ENCODE measurements at regions not wholly inside any gene's neighbourhood (a gene's known extent, or its start where the extent isn't known, plus 50 kb on each side); places are given as distances from the start of the nearest gene placed in this dataset.
A peak's percentile ranks its signal among the peaks of the same experiment; 100 is the strongest.
"Not testable (repeated sequence)": the region's sequence is repeated elsewhere in the genome, so short reads cannot be mapped to it uniquely, and the experiment has no call there.

DNA sequence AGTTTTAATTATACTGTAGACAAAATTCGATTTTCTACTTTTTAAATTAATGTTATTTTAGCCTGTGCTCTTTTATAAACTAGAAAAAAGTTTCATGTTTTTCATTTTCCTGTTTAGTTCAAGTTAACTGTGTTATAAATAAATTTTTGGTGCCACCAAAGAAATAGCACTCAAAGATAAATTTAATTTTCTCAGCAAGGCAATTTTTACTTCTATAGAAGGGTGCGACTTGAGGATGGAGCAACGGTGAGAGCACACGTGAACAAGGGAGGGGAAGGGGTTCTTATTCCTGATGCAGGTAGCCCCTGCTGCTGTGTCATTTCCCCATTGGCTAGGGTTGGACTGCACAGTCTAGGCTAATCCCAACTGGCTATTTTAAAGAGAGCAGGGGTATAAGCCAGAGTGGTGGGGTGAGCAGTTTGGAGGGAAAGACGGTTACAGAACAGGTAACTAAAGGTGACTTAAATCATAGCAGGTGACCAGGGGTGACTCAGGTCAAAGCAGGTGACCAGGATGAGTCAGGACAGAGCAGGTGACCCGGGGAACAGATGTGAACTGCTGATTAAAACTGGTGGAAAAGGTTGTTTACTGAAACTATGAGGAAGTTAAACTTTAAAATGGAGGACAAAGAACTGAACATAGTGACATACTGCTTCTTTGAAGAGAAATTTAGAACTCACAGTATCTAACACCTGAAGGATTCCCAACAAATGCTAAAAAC is 104.6 kb upstream of the GPBP1 start:
- DNase-seq = no peak

DNA sequence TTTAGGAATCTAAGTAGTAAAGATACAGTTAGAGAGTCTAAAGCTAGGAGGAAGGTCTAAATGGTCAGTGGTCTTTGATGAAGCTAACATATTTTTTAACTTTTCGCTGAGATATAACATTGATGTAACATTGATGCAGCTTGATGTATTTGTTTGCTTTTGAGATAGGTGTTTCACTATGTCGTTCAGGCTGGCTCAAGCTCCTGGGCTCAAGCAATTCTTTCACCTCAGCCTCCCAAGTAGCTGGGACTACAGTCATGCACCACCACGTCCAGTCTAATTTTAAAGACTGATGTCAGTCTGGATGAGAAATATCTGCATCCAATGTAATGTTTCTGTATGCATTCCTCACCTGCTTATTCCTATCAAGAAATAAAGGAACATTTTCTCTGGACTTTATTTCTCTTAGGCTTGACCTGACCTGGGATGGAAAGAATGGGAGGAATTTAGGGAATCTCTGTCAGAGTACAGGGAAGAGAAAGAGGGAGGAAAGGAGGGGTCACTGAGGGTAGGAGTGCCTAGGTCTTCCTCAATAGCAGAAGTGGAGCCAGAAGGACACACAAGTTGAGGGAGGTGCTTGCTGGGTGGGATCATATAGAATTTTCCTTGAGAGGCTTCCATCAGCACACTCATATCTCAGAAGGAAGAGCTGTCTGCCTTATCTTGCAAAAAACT is 101.5 kb upstream of the GPBP1 start:
- no peak for DNase-seq

DNA sequence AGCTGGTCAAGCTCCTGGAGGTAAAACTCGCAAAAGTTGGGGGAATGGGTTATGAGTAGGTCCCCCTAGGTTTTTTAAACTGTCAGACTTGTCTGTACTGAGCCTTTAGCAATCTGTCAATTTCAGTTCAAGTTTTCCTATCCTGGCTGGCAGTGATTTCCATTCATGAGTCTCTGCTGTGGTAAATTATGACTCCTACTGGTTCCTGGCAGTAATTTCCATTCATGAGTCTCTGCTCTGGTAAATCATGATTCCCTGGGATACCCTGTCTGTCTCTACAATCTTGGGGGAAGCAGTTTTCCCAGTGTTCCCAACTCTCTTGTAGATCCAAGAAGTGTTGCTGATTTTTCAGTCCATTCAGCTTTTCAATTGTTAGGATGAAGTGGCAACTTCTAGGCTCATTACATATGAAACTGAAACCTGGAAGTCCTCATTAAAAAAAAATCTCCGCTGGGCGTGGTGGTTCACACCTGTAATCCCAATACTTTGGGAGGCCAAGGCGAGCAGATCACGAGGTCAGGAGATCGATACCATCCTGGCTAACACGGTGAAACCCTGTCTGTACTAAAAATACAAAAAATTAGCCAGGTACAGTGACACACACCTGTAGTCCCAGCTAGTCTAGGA is 91.3 kb upstream of the GPBP1 start:
- DNase-seq = no peak

DNA sequence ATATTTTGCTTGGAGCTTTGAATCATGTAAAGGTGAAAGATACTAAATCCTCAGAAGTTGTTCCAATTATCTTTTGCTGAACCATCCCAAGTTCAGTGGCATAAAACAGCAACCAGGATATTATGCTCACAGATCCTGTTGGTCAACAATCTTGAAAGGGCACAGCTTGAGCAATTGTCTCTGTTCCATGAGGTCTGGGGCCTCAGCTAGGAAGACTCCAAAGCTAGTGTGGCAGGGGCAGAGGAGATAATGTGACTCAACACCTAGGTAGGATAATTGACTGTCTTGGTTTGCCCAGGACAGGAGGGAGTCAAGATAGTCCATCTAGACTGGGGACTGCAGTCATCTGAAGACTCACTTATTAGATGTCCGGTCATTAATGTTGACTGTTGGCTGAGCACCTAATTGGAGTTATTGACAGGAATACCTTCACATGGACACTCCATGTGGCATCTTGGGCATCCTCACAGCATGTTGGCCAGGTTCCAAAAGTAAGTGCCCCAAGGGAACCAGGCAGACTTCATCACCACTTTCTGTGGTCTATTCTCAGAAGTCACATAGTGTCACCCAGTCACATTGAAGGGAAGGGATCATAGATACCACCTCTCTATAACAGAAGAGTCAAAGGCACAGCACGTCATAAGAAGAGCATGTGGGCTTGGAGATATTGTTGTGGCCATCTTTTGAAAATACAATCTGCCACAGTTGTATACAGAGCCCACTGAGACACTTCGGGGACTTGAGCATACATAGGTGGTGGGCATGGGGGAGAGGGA is 88.4 kb upstream of the GPBP1 start:
- DNase-seq = no peak

DNA sequence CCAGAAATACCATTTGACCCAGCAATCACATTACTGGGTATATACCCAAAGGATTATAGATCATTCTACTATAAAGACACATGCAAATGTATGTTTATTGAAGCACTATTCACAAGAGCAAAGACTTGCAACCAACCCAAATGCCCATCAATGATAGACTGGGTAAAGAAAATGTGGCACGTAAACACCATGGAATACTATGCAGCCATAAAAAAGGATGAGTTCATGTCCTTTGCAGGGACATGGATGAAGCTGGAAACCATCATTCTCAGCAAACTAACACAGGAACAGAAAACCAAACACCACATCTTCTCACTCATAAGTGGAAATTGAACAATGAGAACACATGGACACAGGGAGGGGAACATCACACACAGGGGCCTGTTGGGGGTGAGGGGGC is 85.9 kb upstream of the GPBP1 start:
- not testable (repeated sequence) for DNase-seq

DNA sequence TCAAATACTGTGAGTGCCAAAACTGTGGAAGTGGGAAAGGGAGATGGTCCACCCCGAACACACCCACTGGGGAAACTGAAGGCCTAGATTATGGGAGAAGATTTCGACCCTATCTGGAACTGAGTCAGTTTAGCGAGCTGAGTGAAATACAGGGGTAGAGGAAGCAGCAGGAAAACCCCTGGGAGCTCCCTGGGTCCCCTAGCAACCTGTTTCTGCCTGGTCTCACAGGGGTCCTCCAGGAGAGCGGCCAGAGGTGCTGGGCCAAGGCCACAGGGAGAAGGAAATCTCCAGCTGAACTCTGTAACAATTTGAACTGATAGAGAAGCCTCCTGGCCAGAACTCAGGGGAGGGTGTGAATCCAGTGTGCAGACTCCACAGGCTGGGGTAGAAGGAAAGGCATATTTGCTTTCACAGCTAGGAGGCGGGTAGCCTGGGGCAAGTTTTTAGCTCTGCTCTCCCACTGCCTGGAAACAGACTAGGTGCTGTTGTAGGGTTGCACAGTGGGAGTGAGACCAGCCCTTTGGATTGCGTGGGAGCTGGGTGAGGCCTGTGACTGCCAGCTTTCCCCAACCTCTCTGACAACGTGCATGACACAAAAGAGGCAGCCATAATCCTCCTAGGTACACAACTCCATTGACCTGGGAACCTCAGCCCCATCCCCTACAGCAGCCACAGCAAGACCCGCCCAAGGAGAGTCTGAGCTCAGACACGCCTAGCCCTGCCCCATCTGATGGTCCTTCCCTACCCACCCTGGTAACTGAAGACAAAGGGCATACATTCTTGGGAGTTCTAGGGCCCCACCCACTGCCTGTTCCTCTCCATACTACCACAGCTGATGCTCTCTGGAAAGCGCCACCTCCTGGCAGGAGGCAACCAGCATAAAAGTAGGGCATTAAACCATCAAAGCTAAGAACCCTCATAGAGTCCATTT is 78.8 kb upstream of the GPBP1 start:
- no peak for DNase-seq

DNA sequence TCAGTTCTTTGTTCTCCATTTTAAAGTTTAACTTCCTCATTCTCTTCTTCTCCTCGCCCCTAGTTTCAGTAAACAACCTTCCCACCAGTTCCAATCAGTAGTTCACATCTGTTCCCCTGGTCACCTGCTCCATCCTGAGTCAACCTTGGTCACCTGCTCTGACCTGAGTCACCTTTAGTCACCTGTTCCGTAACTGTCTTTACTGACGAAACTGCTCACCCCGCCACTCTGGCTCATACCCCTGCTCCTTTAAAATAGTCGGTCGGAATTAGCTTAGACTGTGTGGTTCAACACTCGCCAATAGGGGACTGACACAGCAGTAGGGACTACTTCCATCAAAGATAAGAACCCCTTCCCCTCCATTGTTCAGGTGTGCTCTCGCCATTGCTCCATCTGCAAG is 76.3 kb upstream of the GPBP1 start:
- no peak for DNase-seq

DNA sequence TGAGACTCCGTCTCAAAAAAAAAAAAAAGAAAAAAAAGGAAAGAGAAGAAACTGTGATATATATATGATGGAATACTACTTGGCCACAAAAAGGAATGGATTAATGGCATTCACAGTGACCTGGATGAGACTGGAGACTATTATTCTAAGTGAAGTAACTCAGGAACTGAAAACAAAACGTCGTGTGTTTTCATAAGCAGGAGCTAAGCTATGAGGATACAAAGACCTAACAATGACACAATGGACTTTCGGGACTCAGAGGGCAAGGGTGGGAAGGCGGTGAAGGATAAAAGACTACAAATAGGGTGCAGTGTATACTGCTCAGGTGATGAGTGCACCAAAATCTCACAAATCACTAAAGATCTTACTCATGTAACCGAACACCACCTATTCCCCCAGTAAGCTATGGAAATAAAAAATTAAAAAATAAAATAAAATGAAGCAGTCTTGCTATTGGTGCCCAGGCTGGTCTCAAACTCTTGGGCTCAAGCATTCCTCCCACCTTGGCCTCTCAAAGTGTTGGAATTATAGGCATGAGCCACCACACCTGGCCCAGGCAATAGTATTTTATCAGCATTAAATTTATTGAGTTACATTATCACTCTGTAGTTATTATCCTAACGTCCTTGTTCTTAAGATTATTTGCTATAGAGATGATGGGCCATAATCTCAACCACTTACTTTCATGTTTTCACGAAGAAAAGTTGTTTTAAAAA is 71.5 kb upstream of the GPBP1 start:
- no peak for DNase-seq

DNA sequence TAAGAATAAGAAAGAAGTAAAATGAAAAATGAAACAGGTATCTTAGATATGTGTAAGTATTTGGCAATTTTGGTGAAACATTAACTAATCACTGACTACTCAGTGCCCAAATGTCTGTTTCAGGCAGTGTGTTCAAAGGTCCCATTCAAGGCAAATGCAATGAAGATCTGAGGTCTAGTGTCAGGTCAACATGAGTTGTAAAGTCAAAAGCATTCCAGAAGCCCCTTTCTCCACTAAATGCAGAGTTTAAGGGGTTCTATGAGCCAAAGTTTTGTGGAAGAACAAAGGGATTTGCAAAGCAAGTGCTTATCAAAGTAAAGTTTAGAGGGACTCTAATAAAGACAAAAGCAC is 71.0 kb upstream of the GPBP1 start:
- no peak for DNase-seq

DNA sequence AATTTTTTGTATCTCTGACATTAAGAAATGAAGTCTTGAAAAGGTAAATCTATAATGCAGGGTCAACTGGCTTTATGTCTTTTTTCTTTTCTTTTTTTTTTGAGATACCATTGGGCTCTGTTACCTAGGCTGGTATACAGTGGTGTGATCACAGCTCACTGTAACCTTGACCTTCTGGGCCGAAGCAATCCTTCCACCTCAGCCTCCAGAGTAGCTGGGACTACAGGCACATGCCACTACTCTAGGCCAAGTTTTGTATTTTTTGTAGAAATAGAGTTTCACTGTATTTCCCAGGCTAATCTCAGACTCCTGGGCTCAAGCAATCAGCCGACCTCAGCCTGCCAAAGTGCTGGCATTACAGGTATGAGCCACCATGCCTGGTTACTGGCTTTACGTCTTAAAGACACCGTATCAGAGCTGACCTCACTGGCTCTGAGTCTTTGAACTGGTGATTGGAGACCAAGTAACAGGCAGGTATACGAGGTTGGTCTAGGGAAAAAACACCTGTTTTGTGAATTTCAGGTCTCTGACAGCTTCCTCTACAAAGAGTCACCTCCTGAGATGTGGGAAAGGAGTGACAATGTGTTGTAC is 70.4 kb upstream of the GPBP1 start:
- no peak for DNase-seq

DNA sequence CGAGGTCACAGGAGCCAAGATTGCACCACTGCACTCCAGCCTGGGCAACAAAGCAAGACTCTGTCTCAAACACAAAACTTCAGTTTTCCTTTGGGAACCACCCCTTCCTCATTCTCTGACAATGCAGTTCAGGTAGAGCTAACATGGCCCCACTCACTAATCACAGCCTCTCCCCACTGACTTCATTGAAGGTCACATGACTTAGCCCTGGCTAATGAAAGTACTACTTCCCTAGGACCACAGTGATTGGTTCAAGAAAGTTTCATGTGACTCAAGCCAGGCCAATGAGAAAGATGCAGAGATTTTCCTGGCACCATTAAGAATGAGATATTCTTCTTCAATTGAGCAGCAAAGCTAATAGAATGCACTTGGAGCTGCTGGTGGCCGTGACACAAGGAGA is 67.2 kb upstream of the GPBP1 start:
- DNase-seq = no peak

DNA sequence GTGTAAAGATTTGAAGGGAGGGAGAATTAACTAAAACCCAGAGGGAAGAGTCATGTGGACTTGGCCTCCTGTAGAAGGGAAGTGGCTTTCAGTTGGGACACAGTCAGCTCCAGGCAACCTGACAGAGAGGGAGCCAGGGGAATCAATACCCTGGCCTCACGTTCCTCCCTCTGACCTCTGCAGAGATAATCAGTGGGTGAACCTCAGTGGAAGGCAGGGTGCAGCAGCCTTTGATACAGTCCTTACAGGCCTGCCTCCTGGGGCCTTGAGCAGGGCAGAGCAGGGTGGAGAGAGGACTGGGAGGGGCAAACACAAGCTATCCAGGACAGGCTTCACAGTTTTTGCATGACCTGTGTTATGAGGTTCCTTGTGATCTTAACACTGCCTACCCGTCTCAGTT is 61.9 kb upstream of the GPBP1 start:
- DNase-seq = no peak

DNA sequence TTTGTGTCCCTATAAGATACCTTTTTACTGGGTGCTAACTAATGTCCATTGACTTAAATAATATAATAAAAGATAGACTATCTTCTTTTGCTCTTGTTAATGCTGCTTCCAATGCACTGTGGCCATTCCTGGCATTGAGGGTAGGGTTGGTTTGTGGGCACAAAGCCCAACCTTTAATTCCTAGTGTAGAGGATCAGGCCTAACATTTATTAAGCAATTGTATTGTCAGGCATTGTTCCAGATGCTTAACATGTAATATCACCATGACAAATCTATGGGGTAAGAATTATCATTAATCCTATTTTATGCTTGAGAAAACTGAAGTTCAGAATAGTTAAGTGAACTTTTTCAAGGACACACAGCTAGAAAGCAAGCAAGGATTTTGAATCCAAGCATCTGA is 60.4 kb upstream of the GPBP1 start:
- no peak for DNase-seq

DNA sequence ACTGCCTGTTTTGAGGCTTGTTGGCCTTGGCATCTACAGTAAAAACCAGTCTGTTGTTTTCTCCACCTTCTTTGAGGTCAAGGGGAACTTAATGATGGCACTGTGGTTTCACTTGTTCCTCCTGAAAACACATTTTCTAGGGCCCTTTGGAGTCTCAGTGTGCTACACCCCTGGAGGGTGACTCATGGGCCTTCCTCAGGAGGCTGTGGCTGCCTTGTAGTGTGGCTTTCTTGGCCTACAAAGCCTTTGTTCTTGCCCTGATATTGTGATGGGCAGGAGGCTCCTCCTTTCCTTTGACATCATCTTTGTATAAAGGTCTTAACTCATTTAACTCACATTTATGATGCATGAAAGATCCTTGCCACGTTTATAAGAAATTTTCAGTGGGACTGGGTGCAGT is 56.3 kb upstream of the GPBP1 start:
- peak; percentile 56 for DNase-seq

DNA sequence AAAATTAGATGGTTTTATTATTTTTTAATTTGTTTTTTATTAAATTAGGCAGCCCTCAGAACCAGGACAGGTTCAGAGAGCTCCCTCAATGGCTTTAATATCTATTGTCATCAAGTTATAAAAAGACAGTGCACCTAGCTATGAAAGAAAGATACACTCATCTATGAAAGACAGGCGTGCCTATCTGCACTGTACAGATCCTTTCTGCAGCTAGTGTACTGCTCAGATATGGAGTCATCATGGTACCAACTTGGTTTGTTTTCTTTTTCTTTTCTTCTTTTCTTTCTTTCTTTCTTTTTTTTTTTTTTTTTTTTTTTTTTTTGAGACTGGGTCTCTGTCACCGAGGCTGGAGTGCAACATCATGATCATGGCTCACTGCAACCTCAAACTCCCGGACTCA is 54.8 kb upstream of the GPBP1 start:
- no peak for DNase-seq

DNA sequence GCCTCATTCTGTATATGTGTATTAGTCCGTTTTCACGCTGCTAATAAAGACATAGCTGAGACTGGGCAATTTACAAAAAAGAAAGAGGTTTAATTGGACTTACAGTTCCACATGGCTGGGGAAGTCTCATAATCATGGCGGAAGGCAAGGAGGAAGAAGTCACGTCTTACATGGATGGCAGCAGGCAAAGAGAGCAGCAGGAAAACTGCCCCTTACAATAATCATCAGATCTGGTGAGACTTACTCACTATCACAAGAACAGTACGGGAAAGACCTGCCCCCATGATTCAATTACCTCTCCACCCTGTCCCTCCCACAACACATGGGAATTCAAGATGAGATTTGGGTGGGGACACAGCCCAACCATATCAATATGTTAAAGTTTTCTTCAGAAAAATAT is 49.8 kb upstream of the GPBP1 start:
- no peak for DNase-seq
